GM12872 (cell line): ENCODE measurements at regions not wholly inside any gene's neighbourhood (a gene's known extent, or its start where the extent isn't known, plus 50 kb on each side); places are given as distances from the start of the nearest gene placed in this dataset.

ENCODE experiments used
- CTCF ChIP-seq: IDR thresholded peaks from 3 replicates; pipeline ENCODE4 v1.5.1; 2011; ENCODE audit warnings: low read depth, mild to moderate bottlenecking, low read length, moderate library complexity; ENCODE audit not compliant: insufficient read depth

- no peak for TF ChIP-seq CTCF
Measured at GRCh38 chr10:121154310-121154709, 303.1 kb downstream of the WDR11 start.

- TF ChIP-seq CTCF: no peak
Measured at GRCh38 chr10:121154846-121155245, 303.7 kb downstream of the WDR11 start.

GRCh38 chr10:121155742-121156474, 304.7 kb downstream of the WDR11 start:
- no peak for TF ChIP-seq CTCF

GRCh38 chr10:121157998-121158397, 306.8 kb downstream of the WDR11 start:
- no peak for TF ChIP-seq CTCF

GRCh38 chr10:121158988-121159579, 307.9 kb downstream of the WDR11 start:
- TF ChIP-seq CTCF: no peak

- TF ChIP-seq CTCF: no peak
Measured at GRCh38 chr10:121159670-121160069, 308.5 kb downstream of the WDR11 start.

- TF ChIP-seq CTCF: no peak
Measured at GRCh38 chr10:121165276-121165675, 314.1 kb downstream of the WDR11 start.
